PC-9 (cell line): ENCODE measurements at regions not wholly inside any gene's neighbourhood (a gene's known extent, or its start where the extent isn't known, plus 50 kb on each side); places are given as distances from the start of the nearest gene placed in this dataset.

Source experiments
- EZH2 ChIP-seq: fragments of 200-600 bp; sonication (generic); IDR thresholded peaks from 2 replicates; pipeline ENCODE4 v1.8.0; 2017; ENCODE audit warnings: antibody characterized with exemption, low read depth
- TF ChIP-seq, protein P1 (sequence below): fragments of 200-600 bp; sonication (generic); conservative IDR thresholded peaks from 2 replicates; pipeline ENCODE4 v1.6.1; 2017; ENCODE audit warnings: mixed run types, antibody characterized with exemption, mild to moderate bottlenecking, moderate library complexity

GRCh38 chr17:65442691-65443090 lies 118.8 kb downstream of the AXIN2 start:
- TF ChIP-seq, protein P1, sequence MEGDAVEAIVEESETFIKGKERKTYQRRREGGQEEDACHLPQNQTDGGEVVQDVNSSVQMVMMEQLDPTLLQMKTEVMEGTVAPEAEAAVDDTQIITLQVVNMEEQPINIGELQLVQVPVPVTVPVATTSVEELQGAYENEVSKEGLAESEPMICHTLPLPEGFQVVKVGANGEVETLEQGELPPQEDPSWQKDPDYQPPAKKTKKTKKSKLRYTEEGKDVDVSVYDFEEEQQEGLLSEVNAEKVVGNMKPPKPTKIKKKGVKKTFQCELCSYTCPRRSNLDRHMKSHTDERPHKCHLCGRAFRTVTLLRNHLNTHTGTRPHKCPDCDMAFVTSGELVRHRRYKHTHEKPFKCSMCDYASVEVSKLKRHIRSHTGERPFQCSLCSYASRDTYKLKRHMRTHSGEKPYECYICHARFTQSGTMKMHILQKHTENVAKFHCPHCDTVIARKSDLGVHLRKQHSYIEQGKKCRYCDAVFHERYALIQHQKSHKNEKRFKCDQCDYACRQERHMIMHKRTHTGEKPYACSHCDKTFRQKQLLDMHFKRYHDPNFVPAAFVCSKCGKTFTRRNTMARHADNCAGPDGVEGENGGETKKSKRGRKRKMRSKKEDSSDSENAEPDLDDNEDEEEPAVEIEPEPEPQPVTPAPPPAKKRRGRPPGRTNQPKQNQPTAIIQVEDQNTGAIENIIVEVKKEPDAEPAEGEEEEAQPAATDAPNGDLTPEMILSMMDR: no peak
- no peak for TF ChIP-seq EZH2
